Endothelial cell of umbilical vein (primary cell): ENCODE measurements at regions not wholly inside any gene's neighbourhood (a gene's known extent, or its start where the extent isn't known, plus 50 kb on each side); places are given as distances from the start of the nearest gene placed in this dataset.

Source experiments
- BruUV-seq: library from RNA; stranded (reverse); fragments of 400-500 nt; replicated peaks from 2 replicates; lab custom pipeline; 2021; lab: Mats Ljungman, UMichigan
- CTCF ChIA-PET: fragments of 300-600, 350-600 bp; sonication (Branson Sonifier 250); formaldehyde crosslinking; loops from one replicate; lab custom pipeline; 2021; ENCODE audit warnings: antibody characterized with exemption, inconsistent platforms; lab: Charles Lee
- POLR2A ChIA-PET: fragments of 300-600, 350-600 bp; sonication (Branson Sonifier 250); formaldehyde crosslinking; loops from one replicate; lab custom pipeline; 2021; ENCODE audit warnings: antibody characterized with exemption, inconsistent platforms; lab: Charles Lee
- DNase-seq: peaks from one replicate; pipeline ENCODE4 v3.0.0-alpha.2; 2011; ENCODE audit warnings: low read depth, low spot score
- FAIRE-seq: peaks from 2 replicates; lab custom pipeline; 2011; peaks lifted over from hg19 to GRCh38; lab: Jason Lieb, UNC
- H2AFZ ChIP-seq: 2 replicates; pipeline ENCODE4 v1.6.0; 2012; ENCODE audit warnings: low read depth, low read length, control low read depth, inconsistent platforms
- H3K27ac ChIP-seq: 2 replicates; pipeline ENCODE4 v1.5.1; 2011; ENCODE audit warnings: low read depth, mild to moderate bottlenecking, control low read depth, low read length, moderate library complexity; ENCODE audit not compliant: insufficient read depth
- H3K27me3 ChIP-seq, 2 experiments: 2 replicates each; pipeline versions ENCODE4 v1.6.0 to v1.6.1; 2011; ENCODE audit warnings: low read length in 2 of 2, mixed read lengths in 1 of 2; ENCODE audit not compliant: control insufficient read depth in 2 of 2, insufficient read depth in 2 of 2
- H3K36me3 ChIP-seq, 2 experiments: 2 replicates in 1 of 2; 3 replicates in 1 of 2; pipeline ENCODE4 v1.5.1; 2011; ENCODE audit warnings: low read length in 2 of 2, mild to moderate bottlenecking in 1 of 2, moderate library complexity in 1 of 2; ENCODE audit not compliant: control insufficient read depth in 2 of 2, insufficient read depth in 2 of 2; ENCODE audit errors: extremely low read depth in 1 of 2
- H3K4me1 ChIP-seq: 3 replicates; pipeline ENCODE4 v1.5.1; 2011; ENCODE audit warnings: mild to moderate bottlenecking, low read length; ENCODE audit not compliant: control insufficient read depth, insufficient read depth; ENCODE audit errors: extremely low read depth
- H3K4me2 ChIP-seq: 2 replicates; pipeline ENCODE4 v1.6.1; 2011; ENCODE audit warnings: low read length, control low read depth, mixed read lengths; ENCODE audit not compliant: insufficient read depth
- H3K4me3 ChIP-seq, 3 experiments: fragments of 200-600 bp in 1 of 3; sonication (generic), shearing (Covaris generic) in 1 of 3; replicated peaks in 1 of 3; 2 replicates each; pipeline ENCODE4 v1.5.1; 2011 to 2016; ENCODE audit warnings: control low read depth in 3 of 3, low read length in 3 of 3, mild to moderate bottlenecking in 2 of 3, inconsistent platforms in 1 of 3, low read depth in 1 of 3, moderate library complexity in 1 of 3; ENCODE audit not compliant: insufficient read depth in 1 of 3
- H3K79me2 ChIP-seq: 2 replicates; pipeline ENCODE4 v1.6.0; 2012; ENCODE audit warnings: low read length, inconsistent platforms; ENCODE audit not compliant: control insufficient read depth, insufficient read depth
- H3K9ac ChIP-seq: replicated peaks from 2 replicates; pipeline ENCODE3; 2011; ENCODE audit warnings: low read length, control low read depth; ENCODE audit not compliant: insufficient read depth; ENCODE audit errors: extremely low read depth
- H3K9me1 ChIP-seq: replicated peaks from 3 replicates; pipeline ENCODE4 v1.6.0; 2011; ENCODE audit warnings: mild to moderate bottlenecking, low read length; ENCODE audit not compliant: control insufficient read depth, insufficient read depth; ENCODE audit errors: extremely low read depth
- H3K9me3 ChIP-seq: replicated peaks from 2 replicates; pipeline ENCODE4 v1.5.1; 2012; ENCODE audit warnings: low read length, inconsistent platforms; ENCODE audit not compliant: control insufficient read depth, insufficient read depth
- H4K20me1 ChIP-seq: replicated peaks from 2 replicates; pipeline ENCODE3; 2011; ENCODE audit warnings: mild to moderate bottlenecking, low read length; ENCODE audit not compliant: control insufficient read depth, insufficient read depth; ENCODE audit errors: extremely low read depth
- EZH2 ChIP-seq: IDR thresholded peaks from 2 replicates; pipeline ENCODE4 v1.6.1; 2012; ENCODE audit warnings: borderline replicate concordance, low read depth, mild to moderate bottlenecking, moderate library complexity, low read length, inconsistent platforms; ENCODE audit not compliant: severe bottlenecking
- FOS ChIP-seq: IDR thresholded peaks from 2 replicates; pipeline ENCODE4 v1.6.1; 2011; ENCODE audit warnings: mild to moderate bottlenecking, low read length, moderate library complexity, borderline replicate concordance; ENCODE audit not compliant: insufficient read depth
- GATA2 ChIP-seq: IDR thresholded peaks from 2 replicates; pipeline ENCODE4 v1.7.0; 2011; ENCODE audit warnings: low read depth, mild to moderate bottlenecking, moderate library complexity, mixed read lengths, low read length; ENCODE audit not compliant: insufficient read length, insufficient read depth
- JUN ChIP-seq: IDR thresholded peaks from 2 replicates; pipeline ENCODE4 v1.6.1; 2011; ENCODE audit warnings: borderline replicate concordance, low read depth; ENCODE audit not compliant: insufficient read length, insufficient read depth
- MYC ChIP-seq: IDR thresholded peaks from one replicate; pipeline ENCODE4 v1.6.1; 2011; ENCODE audit warnings: mild to moderate bottlenecking, low read depth, low read length
- POLR2A ChIP-seq: IDR thresholded peaks from 2 replicates; pipeline ENCODE4 v1.6.1; 2012; ENCODE audit warnings: low read depth, mild to moderate bottlenecking, control low read depth, low read length
- POLR2AphosphoS5 ChIP-seq: IDR thresholded peaks from 2 replicates; pipeline ENCODE4 v1.6.1; 2012; ENCODE audit warnings: low read depth, mild to moderate bottlenecking, control low read depth, low read length, moderate library complexity; ENCODE audit not compliant: insufficient read depth
- dilution Hi-C: fragments of 300-500 bp; cut with MboI; formaldehyde crosslinking; loops from one replicate; pipeline ENCODE4 v1.15.0; 2019; ENCODE audit warnings: low sequenced_read_pairs; ENCODE audit not compliant: extremely low pct_ligation_motif_present
- intact Hi-C: fragments of 100-400 bp; cut with micrococcal nuclease; formaldehyde crosslinking; loops from one replicate; pipeline ENCODE4 v1.10.0; 2022
- TF ChIP-seq, protein P1 (sequence below), 2 donors: IDR thresholded peaks; 1 replicate in 1 of 2; 2 replicates in 1 of 2; pipeline ENCODE4 v1.5.1; 2011; ENCODE audit warnings: low read length in 2 of 2, mild to moderate bottlenecking in 2 of 2, moderate library complexity in 2 of 2, control low read depth in 1 of 2, inconsistent platforms in 1 of 2, low read depth in 1 of 2; ENCODE audit not compliant: insufficient read depth in 1 of 2; ENCODE audit errors: extremely low read depth in 1 of 2
- TF ChIP-seq, protein P2 (sequence below): IDR thresholded peaks from 2 replicates; pipeline ENCODE4 v1.6.1; 2011; ENCODE audit not compliant: insufficient read depth, insufficient read length

DNA sequence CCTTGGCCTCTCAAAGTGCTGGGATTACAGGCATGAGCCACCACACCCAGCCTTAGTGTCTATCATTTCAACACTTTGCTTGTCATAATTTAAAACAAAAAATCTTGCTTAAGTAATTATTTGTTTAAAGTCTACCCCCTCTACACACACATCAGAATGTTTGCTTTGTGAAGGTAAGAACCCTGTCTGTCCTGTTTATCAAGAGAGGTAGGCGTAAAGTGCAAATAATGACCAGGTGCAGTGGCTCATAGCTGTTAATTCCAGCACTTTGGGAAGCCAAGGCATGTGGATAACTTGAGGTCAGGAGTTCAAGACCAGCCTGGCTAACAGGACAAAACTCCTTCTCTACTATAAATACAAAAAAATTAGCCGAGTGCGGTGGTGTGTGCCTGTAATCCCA is 326.7 kb upstream of the CLNK start:
- Histone ChIP-seq H3K79me2 (no peaks in the 10 kb centered on the region), H3K4me2 (no peak overlapping the region), H3K4me3 (no peak overlapping the region), H3K27ac (no peak overlapping the region), H3K36me3 (no peaks in the 10 kb centered on the region), H2AFZ (no peak overlapping the region), H3K27me3 (no peaks in the 10 kb centered on the region), H4K20me1 (no peaks in the 10 kb centered on the region), H3K9ac (no peak overlapping the region), H3K9me1 (no peaks in the 10 kb centered on the region), H3K4me1 (no peaks in the 10 kb centered on the region), H3K9me3 (no peaks in the 10 kb centered on the region)
- intact Hi-C loops: no loop called here
- TF ChIP-seq JUN (no peak), GATA2 (no peak)
- TF ChIP-seq, protein P1, sequence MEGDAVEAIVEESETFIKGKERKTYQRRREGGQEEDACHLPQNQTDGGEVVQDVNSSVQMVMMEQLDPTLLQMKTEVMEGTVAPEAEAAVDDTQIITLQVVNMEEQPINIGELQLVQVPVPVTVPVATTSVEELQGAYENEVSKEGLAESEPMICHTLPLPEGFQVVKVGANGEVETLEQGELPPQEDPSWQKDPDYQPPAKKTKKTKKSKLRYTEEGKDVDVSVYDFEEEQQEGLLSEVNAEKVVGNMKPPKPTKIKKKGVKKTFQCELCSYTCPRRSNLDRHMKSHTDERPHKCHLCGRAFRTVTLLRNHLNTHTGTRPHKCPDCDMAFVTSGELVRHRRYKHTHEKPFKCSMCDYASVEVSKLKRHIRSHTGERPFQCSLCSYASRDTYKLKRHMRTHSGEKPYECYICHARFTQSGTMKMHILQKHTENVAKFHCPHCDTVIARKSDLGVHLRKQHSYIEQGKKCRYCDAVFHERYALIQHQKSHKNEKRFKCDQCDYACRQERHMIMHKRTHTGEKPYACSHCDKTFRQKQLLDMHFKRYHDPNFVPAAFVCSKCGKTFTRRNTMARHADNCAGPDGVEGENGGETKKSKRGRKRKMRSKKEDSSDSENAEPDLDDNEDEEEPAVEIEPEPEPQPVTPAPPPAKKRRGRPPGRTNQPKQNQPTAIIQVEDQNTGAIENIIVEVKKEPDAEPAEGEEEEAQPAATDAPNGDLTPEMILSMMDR (IDR thresholded peaks at IDR 0.05; ENCODE audit: extremely low read depth in 1 of 2, insufficient read depth in 1 of 2, low read depth in 1 of 2, low read length in 2 of 2): no peak
- DNase-seq (no peak), FAIRE-seq (no peak)
- ChIA-PET CTCF (no interaction called here), POLR2A (no interaction called here)
- dilution Hi-C loops: no loop called here
- no TSS peak for BruUV-seq

DNA sequence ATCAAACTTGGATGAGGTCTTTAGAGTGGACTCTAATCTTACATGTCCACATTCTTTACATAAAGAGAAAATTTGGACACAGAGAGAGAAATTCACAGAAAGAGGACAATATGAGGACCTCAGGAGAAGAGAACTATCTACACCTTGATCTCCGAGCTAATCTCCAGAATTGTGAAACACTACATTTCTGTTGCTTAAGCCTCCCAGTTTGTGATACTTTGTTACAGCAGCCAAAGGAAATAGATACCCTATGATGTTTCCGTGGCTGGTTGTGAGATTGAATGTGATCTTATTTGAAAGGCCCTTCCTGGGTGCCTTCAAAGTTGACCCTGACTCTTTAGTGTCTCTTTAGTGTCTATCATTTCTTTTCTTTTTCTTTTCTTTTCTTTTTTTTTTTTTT is 326.1 kb upstream of the CLNK start:
- TF ChIP-seq, protein P2, sequence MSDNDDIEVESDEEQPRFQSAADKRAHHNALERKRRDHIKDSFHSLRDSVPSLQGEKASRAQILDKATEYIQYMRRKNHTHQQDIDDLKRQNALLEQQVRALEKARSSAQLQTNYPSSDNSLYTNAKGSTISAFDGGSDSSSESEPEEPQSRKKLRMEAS: no peak
- TF ChIP-seq POLR2A (no peak), MYC (no peak), FOS (no peak), POLR2AphosphoS5 (no peak), JUN (no peak), EZH2 (no peak), GATA2 (no peak)
- TF ChIP-seq, protein P1 (IDR thresholded peaks at IDR 0.05; ENCODE audit: extremely low read depth in 1 of 2, insufficient read depth in 1 of 2, low read depth in 1 of 2, low read length in 2 of 2): no peak
- H3K9ac ChIP-seq: no peak overlapping the region
- no peaks in the 10 kb centered on the region for H3K9me3 ChIP-seq
- no peak overlapping the region for H3K4me3 ChIP-seq
- CTCF ChIA-PET: no interaction called here
- POLR2A ChIA-PET: no interaction called here
- H3K4me1 ChIP-seq: no peaks in the 10 kb centered on the region
- DNase-seq (no peak), FAIRE-seq (no peak)
- H3K36me3 ChIP-seq: no peaks in the 10 kb centered on the region
- intact Hi-C loops (no loop called here), dilution Hi-C loops (no loop called here)
- H3K79me2 ChIP-seq: no peaks in the 10 kb centered on the region
- no peaks in the 10 kb centered on the region for H3K9me1 ChIP-seq
- H3K27ac ChIP-seq: no peak overlapping the region
- no peaks in the 10 kb centered on the region for H3K27me3 ChIP-seq
- BruUV-seq: no TSS peak
- H4K20me1 ChIP-seq: no peaks in the 10 kb centered on the region
- H2AFZ ChIP-seq: no peak overlapping the region
- H3K4me2 ChIP-seq: no peak overlapping the region
